SU-DHL-6 (cell line): ENCODE measurements at regions not wholly inside any gene's neighbourhood (a gene's known extent, or its start where the extent isn't known, plus 50 kb on each side); places are given as distances from the start of the nearest gene placed in this dataset.

Experiments used
- H2AFZ ChIP-seq: fragments of 200-600 bp; sonication (generic); 2 replicates; pipeline ENCODE4 v1.6.1; 2014; ENCODE audit warnings: low read depth, mild to moderate bottlenecking, moderate library complexity, mixed read lengths, antibody characterized with exemption, low read length; ENCODE audit not compliant: severe bottlenecking
- H3F3A ChIP-seq: fragments of 200-600 bp; shearing (Covaris generic); 2 replicates; pipeline ENCODE4 v1.6.0; 2016; ENCODE audit warnings: antibody characterized with exemption, mild to moderate bottlenecking; ENCODE audit not compliant: insufficient read depth
- H3K27ac ChIP-seq: fragments of 200-600 bp; sonication (generic); 2 replicates; pipeline ENCODE4 v1.5.1; 2016; ENCODE audit warnings: low read depth, mild to moderate bottlenecking, low read length, moderate library complexity, mixed read lengths
- H3K27me3 ChIP-seq: fragments of 200-600 bp; sonication (generic), shearing (Covaris generic); 2 replicates; pipeline ENCODE4 v1.6.0; 2014; ENCODE audit warnings: mild to moderate bottlenecking, low read length
- H3K36me3 ChIP-seq: fragments of 200-600 bp; sonication (generic); 2 replicates; pipeline ENCODE4 v1.6.1; 2014; ENCODE audit warnings: mild to moderate bottlenecking, low read length, mixed read lengths
- H3K4me2 ChIP-seq: fragments of 300-600, 200-600 bp; shearing (Covaris generic), sonication (generic); 2 replicates; pipeline ENCODE4 v1.6.0; 2014; ENCODE audit warnings: low read length, low read depth, mild to moderate bottlenecking; ENCODE audit not compliant: poor library complexity, severe bottlenecking
- H3K4me3 ChIP-seq: fragments of 200-600 bp; sonication (generic); 2 replicates; pipeline ENCODE4 v1.5.1; 2014; ENCODE audit warnings: antibody characterized with exemption, low read length, mild to moderate bottlenecking, mixed read lengths; ENCODE audit not compliant: insufficient read depth, poor library complexity, severe bottlenecking
- H3K79me2 ChIP-seq: fragments of 200-600 bp; sonication (generic); 2 replicates; pipeline ENCODE4 v1.6.1; 2014; ENCODE audit warnings: mild to moderate bottlenecking, low read length, moderate library complexity; ENCODE audit not compliant: insufficient read depth
- H3K9ac ChIP-seq: fragments of 200-600 bp; sonication (generic); 2 replicates; pipeline ENCODE4 v1.7.0; 2014; ENCODE audit warnings: mild to moderate bottlenecking, low read length
- H3K9me2 ChIP-seq: fragments of 200-600 bp; sonication (generic); replicated peaks from 2 replicates; pipeline ENCODE4 v1.6.1; 2014; ENCODE audit warnings: low read length; ENCODE audit not compliant: insufficient read depth
- H3K9me3 ChIP-seq: fragments of 200-600 bp; sonication (generic); 2 replicates; pipeline ENCODE4 v1.6.1; 2014; ENCODE audit warnings: low read length, mixed read lengths; ENCODE audit not compliant: insufficient read depth
- H4K20me1 ChIP-seq: fragments of 200-600 bp; sonication (generic); 2 replicates; pipeline ENCODE4 v1.6.1; 2014; ENCODE audit warnings: low read depth, mild to moderate bottlenecking, antibody characterized with exemption, low read length, moderate library complexity, mixed read lengths
- EZH2phosphoT487 ChIP-seq: fragments of 200-600 bp; sonication (generic), shearing (Covaris generic); conservative IDR thresholded peaks from 2 replicates; pipeline ENCODE4 v1.6.1; 2018; ENCODE audit warnings: mild to moderate bottlenecking, antibody characterized with exemption, low read length, moderate library complexity, mixed read lengths
- TF ChIP-seq, protein P1 (sequence below): fragments of 200-600 bp; sonication (generic); IDR thresholded peaks from one replicate; pipeline ENCODE4 v1.5.1; 2017; ENCODE audit warnings: antibody characterized with exemption, mild to moderate bottlenecking, low read length, moderate library complexity; ENCODE audit not compliant: insufficient read depth, poor library complexity, severe bottlenecking

DNA sequence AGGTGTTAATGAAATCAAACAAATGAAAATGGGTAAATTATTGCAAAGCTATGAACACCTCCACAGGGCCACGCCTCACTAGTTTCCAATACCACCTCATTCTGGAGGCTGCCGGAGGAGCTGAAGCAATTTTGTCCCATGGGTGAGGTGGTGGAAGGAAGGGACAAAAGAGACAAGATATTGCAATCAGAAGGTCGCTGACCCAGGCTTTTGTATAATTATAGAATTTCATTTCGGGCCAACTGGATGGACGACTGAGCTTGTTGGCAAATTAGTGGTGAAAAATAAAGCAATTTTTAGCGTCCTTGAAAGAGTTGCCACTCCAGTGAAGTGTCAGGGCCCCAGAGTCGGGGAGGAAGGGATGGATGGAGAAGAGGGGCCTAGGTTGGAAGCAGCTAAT is 147.9 kb downstream of the CYLD start:
- H3K4me2 ChIP-seq: no peak overlapping the region
- no peak for TF ChIP-seq EZH2phosphoT487
- TF ChIP-seq, protein P1, sequence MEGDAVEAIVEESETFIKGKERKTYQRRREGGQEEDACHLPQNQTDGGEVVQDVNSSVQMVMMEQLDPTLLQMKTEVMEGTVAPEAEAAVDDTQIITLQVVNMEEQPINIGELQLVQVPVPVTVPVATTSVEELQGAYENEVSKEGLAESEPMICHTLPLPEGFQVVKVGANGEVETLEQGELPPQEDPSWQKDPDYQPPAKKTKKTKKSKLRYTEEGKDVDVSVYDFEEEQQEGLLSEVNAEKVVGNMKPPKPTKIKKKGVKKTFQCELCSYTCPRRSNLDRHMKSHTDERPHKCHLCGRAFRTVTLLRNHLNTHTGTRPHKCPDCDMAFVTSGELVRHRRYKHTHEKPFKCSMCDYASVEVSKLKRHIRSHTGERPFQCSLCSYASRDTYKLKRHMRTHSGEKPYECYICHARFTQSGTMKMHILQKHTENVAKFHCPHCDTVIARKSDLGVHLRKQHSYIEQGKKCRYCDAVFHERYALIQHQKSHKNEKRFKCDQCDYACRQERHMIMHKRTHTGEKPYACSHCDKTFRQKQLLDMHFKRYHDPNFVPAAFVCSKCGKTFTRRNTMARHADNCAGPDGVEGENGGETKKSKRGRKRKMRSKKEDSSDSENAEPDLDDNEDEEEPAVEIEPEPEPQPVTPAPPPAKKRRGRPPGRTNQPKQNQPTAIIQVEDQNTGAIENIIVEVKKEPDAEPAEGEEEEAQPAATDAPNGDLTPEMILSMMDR: no peak
- no peak overlapping the region for H2AFZ ChIP-seq
- no peaks in the 10 kb centered on the region for H4K20me1 ChIP-seq
- H3K9me3 ChIP-seq: no peaks in the 10 kb centered on the region
- H3K9me2 ChIP-seq: no peaks in the 10 kb centered on the region
- no peak overlapping the region for H3K27ac ChIP-seq
- H3K9ac ChIP-seq: no peak overlapping the region
- H3K36me3 ChIP-seq: no peaks in the 10 kb centered on the region
- no peaks in the 10 kb centered on the region for H3F3A ChIP-seq
- no peak overlapping the region for H3K4me3 ChIP-seq
- no peaks in the 10 kb centered on the region for H3K27me3 ChIP-seq
- no peaks in the 10 kb centered on the region for H3K79me2 ChIP-seq

DNA sequence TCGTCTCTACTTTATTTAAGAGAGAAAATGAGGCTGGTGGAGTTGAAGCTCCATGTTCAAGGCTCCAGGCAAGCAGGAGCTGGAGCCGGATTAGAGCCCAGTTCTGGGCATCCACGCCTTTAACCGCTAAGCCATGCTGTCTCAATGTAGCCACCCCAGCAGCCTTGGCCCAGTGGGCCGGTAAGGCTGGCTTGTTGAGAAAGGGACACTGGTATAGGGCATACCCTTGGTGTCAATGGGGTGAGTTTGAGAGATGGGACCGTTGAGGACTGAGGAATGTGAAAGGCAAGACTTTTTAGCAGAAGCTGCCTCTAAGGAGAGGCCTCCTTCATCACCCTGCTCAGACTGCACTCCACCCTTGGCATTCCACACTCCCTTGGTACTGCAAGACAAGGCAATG is 147.4 kb downstream of the CYLD start:
- Histone ChIP-seq H2AFZ (no peak overlapping the region), H3K36me3 (no peaks in the 10 kb centered on the region), H3K9me2 (no peaks in the 10 kb centered on the region), H3K27ac (no peak overlapping the region), H3K4me2 (no peak overlapping the region), H3K9ac (no peak overlapping the region), H3K9me3 (no peaks in the 10 kb centered on the region), H3K27me3 (no peaks in the 10 kb centered on the region), H4K20me1 (no peaks in the 10 kb centered on the region), H3K4me3 (no peak overlapping the region), H3F3A (no peaks in the 10 kb centered on the region), H3K79me2 (no peaks in the 10 kb centered on the region)
- TF ChIP-seq, protein P1: no peak
- TF ChIP-seq EZH2phosphoT487: no peak

DNA sequence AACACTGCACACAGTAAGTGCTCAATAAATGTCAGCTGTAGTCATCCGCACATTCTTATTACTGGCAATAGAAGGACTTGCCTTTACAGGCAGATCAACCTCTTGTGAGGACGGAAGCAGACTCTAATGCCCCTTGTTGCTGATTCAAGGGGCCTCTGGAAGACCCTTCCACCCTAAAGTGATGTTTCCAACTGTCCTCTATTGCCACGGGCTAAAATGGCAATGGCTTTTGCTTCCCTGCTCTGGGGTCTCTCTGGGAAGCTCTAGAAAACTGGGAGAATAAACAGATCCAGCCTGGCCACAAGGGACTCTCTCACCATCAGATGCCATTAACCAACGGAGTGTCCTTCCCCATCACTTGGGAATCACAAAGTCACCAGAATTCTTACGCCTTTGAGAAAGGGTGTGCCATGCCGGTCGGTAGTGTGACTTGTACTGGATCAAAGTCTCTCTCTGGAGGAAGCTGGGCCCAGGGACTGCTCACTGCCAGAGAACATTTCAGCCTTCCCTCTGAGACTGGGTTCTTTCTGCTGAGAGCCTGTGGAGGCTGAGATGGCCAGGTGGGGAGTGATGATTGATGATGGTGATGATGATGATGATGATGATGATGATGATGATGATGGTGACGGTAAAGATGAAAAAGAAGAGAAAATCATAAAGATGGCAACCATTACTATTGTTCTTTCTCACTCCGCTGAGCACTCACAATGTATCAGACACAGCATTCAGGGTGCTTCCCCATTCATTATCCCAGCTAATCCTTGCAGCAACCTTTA is 146.8 kb downstream of the CYLD start:
- Histone ChIP-seq H3K4me3 (no peak overlapping the region), H3K79me2 (no peaks in the 10 kb centered on the region), H3K9me3 (no peaks in the 10 kb centered on the region), H3K4me2 (no peak overlapping the region), H3K27ac (no peak overlapping the region), H3K27me3 (no peaks in the 10 kb centered on the region), H3K36me3 (no peaks in the 10 kb centered on the region), H3F3A (no peaks in the 10 kb centered on the region), H4K20me1 (no peaks in the 10 kb centered on the region), H3K9ac (no peak overlapping the region), H3K9me2 (no peaks in the 10 kb centered on the region), H2AFZ (no peak overlapping the region)
- TF ChIP-seq, protein P1: no peak
- TF ChIP-seq EZH2phosphoT487: no peak
